Cerebellar cortex (tissue), 1 donor: ENCODE measurements at regions not wholly inside any gene's neighbourhood (a gene's known extent, or its start where the extent isn't known, plus 50 kb on each side); places are given as distances from the start of the nearest gene placed in this dataset.
"Not testable (repeated sequence)": the region's sequence is repeated elsewhere in the genome, so short reads cannot be mapped to it uniquely, and the experiment has no call there.

Experiments used
- DNase-seq: peaks from one replicate; pipeline ENCODE4 v3.0.0-alpha.2; 2015; ENCODE audit warnings: low spot score

- no peak for DNase-seq
These were observed 411.8 kb downstream of the ETV1 start for GRCh38 chr7:13577566-13578145.

- no peak for DNase-seq
These were observed 411.2 kb downstream of the ETV1 start for GRCh38 chr7:13578294-13578693.

GRCh38 chr7:13581097-13581496 is 408.4 kb downstream of the ETV1 start:
- no peak for DNase-seq

GRCh38 chr7:13593854-13594253 is 395.6 kb downstream of the ETV1 start:
- no peak for DNase-seq

GRCh38 chr7:13602036-13602435 is 387.4 kb downstream of the ETV1 start:
- no peak for DNase-seq

GRCh38 chr7:13603016-13603415 is 386.4 kb downstream of the ETV1 start:
- no peak for DNase-seq

GRCh38 chr7:13603661-13604060 is 385.8 kb downstream of the ETV1 start:
- DNase-seq: no peak

GRCh38 chr7:13604178-13604577 is 385.3 kb downstream of the ETV1 start:
- DNase-seq: no peak

- DNase-seq: no peak
These were observed 379.1 kb downstream of the ETV1 start for GRCh38 chr7:13610372-13610771.

- DNase-seq: no peak
These were observed 373.8 kb downstream of the ETV1 start for GRCh38 chr7:13615679-13616078.

GRCh38 chr7:13627455-13627854 is 362.0 kb downstream of the ETV1 start:
- DNase-seq: no peak

GRCh38 chr7:13628239-13629001 is 361.0 kb downstream of the ETV1 start:
- no peak for DNase-seq

- DNase-seq: not testable (repeated sequence)
These were observed 358.0 kb downstream of the ETV1 start for GRCh38 chr7:13631207-13632049.

GRCh38 chr7:13633857-13634256 is 355.6 kb downstream of the ETV1 start:
- no peak for DNase-seq

GRCh38 chr7:13639396-13639795 is 350.1 kb downstream of the ETV1 start:
- DNase-seq: no peak

- DNase-seq: peak; percentile 28
These were observed 347.8 kb downstream of the ETV1 start for GRCh38 chr7:13641714-13642113.

- DNase-seq: no peak
These were observed 338.3 kb downstream of the ETV1 start for GRCh38 chr7:13651167-13651566.

- DNase-seq: no peak
These were observed 333.1 kb downstream of the ETV1 start for GRCh38 chr7:13656330-13656729.

- DNase-seq: no peak
These were observed 316.2 kb downstream of the ETV1 start for GRCh38 chr7:13673290-13673689.

- peak; percentile 53 for DNase-seq
These were observed 306.8 kb downstream of the ETV1 start for GRCh38 chr7:13682626-13683025.

GRCh38 chr7:13687500-13687899 is 302.0 kb downstream of the ETV1 start:
- no peak for DNase-seq

GRCh38 chr7:13692548-13692947 is 296.9 kb downstream of the ETV1 start:
- no peak for DNase-seq

- no peak for DNase-seq
These were observed 287.2 kb downstream of the ETV1 start for GRCh38 chr7:13702251-13702650.
